Neuronal stem cell (in vitro differentiated cells): ENCODE measurements at regions not wholly inside any gene's neighbourhood (a gene's known extent, or its start where the extent isn't known, plus 50 kb on each side); places are given as distances from the start of the nearest gene placed in this dataset.

Experiments used
- DNase-seq: peaks from one replicate; pipeline ENCODE4 v3.0.0-alpha.2; 2013; ENCODE audit warnings: low spot score
- H2AFZ ChIP-seq: one replicate; pipeline ENCODE4 v1.6.1; 2013; ENCODE audit warnings: mild to moderate bottlenecking, low read length, inconsistent platforms
- H2AK5ac ChIP-seq: 2 replicates; pipeline ENCODE4 v1.6.1; 2013; ENCODE audit warnings: low read depth, mild to moderate bottlenecking, inconsistent platforms, low read length, moderate library complexity, mixed read lengths
- H2BK120ac ChIP-seq: 2 replicates; pipeline ENCODE4 v1.6.1; 2013; ENCODE audit warnings: low read depth, mild to moderate bottlenecking, inconsistent platforms, low read length, moderate library complexity, mixed read lengths
- H2BK12ac ChIP-seq: one replicate; pipeline ENCODE4 v1.6.1; 2013; ENCODE audit warnings: low read length, inconsistent platforms
- H2BK15ac ChIP-seq: 2 replicates; pipeline ENCODE4 v1.6.1; 2013; ENCODE audit warnings: mild to moderate bottlenecking, low read length, inconsistent platforms, mixed read lengths
- H2BK5ac ChIP-seq: one replicate; pipeline ENCODE4 v1.6.1; 2013; ENCODE audit warnings: inconsistent platforms, mild to moderate bottlenecking, low read length, moderate library complexity
- H3K14ac ChIP-seq: one replicate; pipeline ENCODE4 v1.6.1; 2013; ENCODE audit warnings: low read length, inconsistent platforms
- H3K18ac ChIP-seq: 2 replicates; pipeline ENCODE4 v1.6.1; 2013; ENCODE audit warnings: low read length, inconsistent platforms
- H3K23ac ChIP-seq: 2 replicates; pipeline ENCODE4 v1.6.1; 2013; ENCODE audit warnings: low read depth, mild to moderate bottlenecking, mixed read lengths, low read length, inconsistent platforms; ENCODE audit not compliant: poor library complexity
- H3K27ac ChIP-seq: replicated peaks from 3 replicates; pipeline ENCODE4 v1.5.1; 2013; ENCODE audit warnings: low read length, inconsistent platforms
- H3K27me3 ChIP-seq, 3 experiments: 2 replicates each; pipeline ENCODE4 v1.6.1; 2013; ENCODE audit warnings: low read length in 3 of 3, mild to moderate bottlenecking in 2 of 3, inconsistent platforms in 1 of 3, low read depth in 1 of 3, mixed read lengths in 1 of 3, moderate library complexity in 1 of 3; ENCODE audit not compliant: control insufficient read depth in 3 of 3, insufficient read depth in 3 of 3
- H3K36me3 ChIP-seq, 2 donors: replicated peaks in 1 of 2; 2 replicates each; pipeline ENCODE4 v1.6.1; 2013; ENCODE audit warnings: low read length in 2 of 2; ENCODE audit not compliant: control insufficient read depth in 2 of 2, insufficient read depth in 2 of 2
- H3K4ac ChIP-seq: 2 replicates; pipeline ENCODE4 v1.6.1; 2013; ENCODE audit warnings: inconsistent platforms, mild to moderate bottlenecking, low read length, moderate library complexity
- H3K4me1 ChIP-seq, 2 donors: 1 replicate in 1 of 2; 2 replicates in 1 of 2; pipeline ENCODE4 v1.6.1; 2013; ENCODE audit warnings: low read length in 2 of 2, low read depth in 1 of 2; ENCODE audit not compliant: control insufficient read depth in 2 of 2, insufficient read depth in 1 of 2
- H3K4me2 ChIP-seq: one replicate; pipeline ENCODE4 v1.6.1; 2013; ENCODE audit warnings: mild to moderate bottlenecking, low read length, inconsistent platforms; ENCODE audit not compliant: insufficient read depth, poor library complexity, severe bottlenecking
- H3K4me3 ChIP-seq, 2 donors: 2 replicates each; pipeline ENCODE4 v1.5.1; 2013; ENCODE audit warnings: low read length in 2 of 2, mild to moderate bottlenecking in 2 of 2, inconsistent platforms in 1 of 2, moderate library complexity in 1 of 2
- H3K79me1 ChIP-seq: one replicate; pipeline ENCODE4 v1.6.1; 2013; ENCODE audit warnings: low read depth, mild to moderate bottlenecking, inconsistent platforms, low read length, moderate library complexity
- H3K9ac ChIP-seq: one replicate; pipeline ENCODE4 v1.6.1; 2013; ENCODE audit warnings: mild to moderate bottlenecking, low read depth, low read length, inconsistent platforms; ENCODE audit not compliant: poor library complexity
- H3K9me3 ChIP-seq, 2 donors: replicated peaks in 1 of 2; 2 replicates each; pipeline versions ENCODE3 to v1.6.1; 2013; ENCODE audit warnings: low read length in 2 of 2, mild to moderate bottlenecking in 2 of 2, inconsistent platforms in 1 of 2, low read depth in 1 of 2, mixed read lengths in 1 of 2, moderate library complexity in 1 of 2; ENCODE audit not compliant: control insufficient read depth in 2 of 2, insufficient read depth in 1 of 2
- H4K8ac ChIP-seq: one replicate; pipeline ENCODE4 v1.6.1; 2013; ENCODE audit warnings: low read depth, mild to moderate bottlenecking, inconsistent platforms, low read length, moderate library complexity
- H4K91ac ChIP-seq: one replicate; pipeline ENCODE4 v1.6.1; 2013; ENCODE audit warnings: low read length, low read depth, mild to moderate bottlenecking, inconsistent platforms; ENCODE audit not compliant: poor library complexity
- WGBS, 2 donors: extraction: QIAGEN DNeasy Blood & Tissue Kit; methylation state at CpG; one replicate each; pipeline ENCODE4 v1.1.7; 2013; ENCODE audit warnings: missing lambda C conversion rate in 2 of 2, mixed read lengths in 1 of 2; ENCODE audit not compliant: insufficient read length in 2 of 2, insufficient replicate concordance in 1 of 2; ENCODE audit errors: extremely low coverage in 2 of 2; 5-methylcytosine and 5-hydroxymethylcytosine counted together

DNA sequence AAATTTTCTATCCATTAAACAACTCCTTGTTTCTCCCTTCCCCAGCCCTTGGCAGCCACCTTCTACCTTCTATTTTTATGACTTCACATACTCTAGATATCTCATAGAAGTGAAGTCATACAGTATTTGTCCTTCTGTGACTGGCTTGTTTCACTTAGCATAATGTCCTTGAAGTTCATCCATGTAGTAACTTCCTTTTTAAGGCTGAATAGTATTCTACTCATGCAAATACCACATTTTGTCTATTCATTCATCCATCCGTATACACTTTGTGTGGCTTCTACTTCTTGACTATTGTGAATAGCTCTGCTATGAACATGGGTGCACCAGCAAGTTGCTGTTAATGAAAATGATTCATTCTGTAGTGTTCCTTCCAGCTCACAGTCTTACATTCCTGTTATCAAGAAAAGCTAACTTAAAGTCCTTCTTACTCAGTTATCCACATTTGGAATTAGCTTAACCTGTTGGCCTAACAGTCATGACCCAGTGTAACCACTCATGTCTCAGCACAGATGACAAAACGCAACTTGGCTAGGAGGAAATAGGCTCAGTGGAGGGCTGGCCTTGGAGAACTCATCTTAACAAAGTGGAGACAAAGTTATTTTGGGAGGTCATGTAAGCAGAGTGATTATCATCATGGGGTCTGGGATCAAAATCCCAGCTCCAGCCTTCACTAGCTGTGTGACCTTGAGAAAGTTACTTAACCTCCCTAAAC lies 129.7 kb upstream of the MAP3K1 start:
- Histone ChIP-seq H3K4me1 (peaks cover 0 to 4% of the 10 kb centered on the region in 2 donors), H2AK5ac (no peak overlapping the region), H2BK120ac (no peak overlapping the region), H4K91ac (no peak overlapping the region), H3K18ac (no peak overlapping the region), H3K27me3 (no peaks in the 10 kb centered on the region), H2BK15ac (no peak overlapping the region), H2BK12ac (no peak overlapping the region), H3K36me3 (no peaks in the 10 kb centered on the region), H4K8ac (no peak overlapping the region), H3K14ac (no peak overlapping the region), H3K23ac (no peak overlapping the region), H3K4me2 (no peak overlapping the region), H3K79me1 (no peaks in the 10 kb centered on the region), H2AFZ (no peak overlapping the region), H3K9ac (no peak overlapping the region), H3K4ac (no peak overlapping the region), H3K9me3 (no peaks in the 10 kb centered on the region), H3K27ac (no peak overlapping the region), H3K4me3 (no peak overlapping the region), H2BK5ac (no peak overlapping the region)
- no CpG with 5 or more reads among the region's 2 CpGs for WGBS, 2 donors
- DNase-seq: no peak

DNA sequence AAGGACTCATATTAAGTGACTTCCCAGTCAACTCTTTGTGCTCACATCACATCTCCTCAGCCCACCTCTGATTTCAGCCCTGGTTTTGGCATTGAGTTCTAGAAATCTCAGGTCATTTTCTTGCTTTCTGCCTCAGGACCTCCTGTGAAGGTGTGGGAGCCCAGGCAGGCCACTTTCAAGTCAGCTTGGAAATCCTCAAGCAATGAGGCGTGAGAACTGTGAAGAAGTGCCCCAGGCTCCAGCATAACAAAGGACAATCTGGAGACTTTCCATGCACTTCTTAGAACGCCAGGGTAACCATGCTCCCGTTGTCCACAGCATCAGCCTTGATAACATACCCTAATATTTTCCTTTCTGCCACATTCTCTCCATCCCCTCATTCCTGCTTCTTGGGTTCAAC lies 131.2 kb upstream of the MAP3K1 start:
- Histone ChIP-seq H3K23ac (no peak overlapping the region), H4K8ac (no peak overlapping the region), H2BK120ac (no peak overlapping the region), H3K79me1 (no peaks in the 10 kb centered on the region), H3K27ac (no peak overlapping the region), H2BK5ac (no peak overlapping the region), H3K4me2 (no peak overlapping the region), H3K18ac (no peak overlapping the region), H3K4ac (no peak overlapping the region), H4K91ac (no peak overlapping the region), H3K14ac (no peak overlapping the region), H3K4me3 (no peak overlapping the region), H2AK5ac (no peak overlapping the region), H3K9ac (no peak overlapping the region), H3K9me3 (no peaks in the 10 kb centered on the region), H2AFZ (no peak overlapping the region), H2BK15ac (no peak overlapping the region), H3K36me3 (peaks cover 0 to 2% of the 10 kb centered on the region in 2 donors), H3K27me3 (no peaks in the 10 kb centered on the region), H2BK12ac (no peak overlapping the region), H3K4me1 (peaks cover 0 to 4% of the 10 kb centered on the region in 2 donors)
- no peak for DNase-seq
- no CpG with 5 or more reads among the region's 3 CpGs for WGBS, 2 donors

DNA sequence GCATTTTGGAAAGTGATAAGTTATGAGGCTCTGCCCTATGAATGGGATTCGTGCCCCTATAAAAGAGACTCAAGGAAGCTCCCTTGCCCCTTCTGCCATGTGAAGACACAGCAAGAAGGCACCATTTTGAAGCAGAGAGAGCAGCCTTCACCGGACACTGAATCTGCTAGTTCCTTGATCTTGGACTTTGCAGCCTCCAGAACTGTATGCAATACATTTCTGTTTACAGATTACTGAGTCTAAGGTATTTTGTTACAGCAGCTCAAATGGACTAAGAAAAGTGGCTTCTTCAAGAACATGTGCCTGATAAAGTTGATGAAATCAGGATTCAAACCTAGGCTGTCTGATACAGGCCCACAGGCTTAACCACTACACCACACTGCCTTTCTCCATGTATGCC lies 131.6 kb upstream of the MAP3K1 start:
- Histone ChIP-seq H3K27ac (no peak overlapping the region), H4K8ac (no peak overlapping the region), H3K4me2 (no peak overlapping the region), H3K18ac (no peak overlapping the region), H2BK5ac (no peak overlapping the region), H3K4ac (no peak overlapping the region), H3K36me3 (peaks cover 0 to 2% of the 10 kb centered on the region in 2 donors), H2AK5ac (no peak overlapping the region), H3K4me3 (no peak overlapping the region), H3K79me1 (no peaks in the 10 kb centered on the region), H3K23ac (no peak overlapping the region), H3K4me1 (peaks cover 0 to 4% of the 10 kb centered on the region in 2 donors), H2AFZ (no peak overlapping the region), H4K91ac (no peak overlapping the region), H3K9me3 (no peaks in the 10 kb centered on the region), H3K14ac (no peak overlapping the region), H3K9ac (no peak overlapping the region), H2BK120ac (no peak overlapping the region), H3K27me3 (no peaks in the 10 kb centered on the region), H2BK12ac (no peak overlapping the region), H2BK15ac (no peak overlapping the region)
- DNase-seq: no peak
- no CpG with 5 or more reads among the region's 2 CpGs for WGBS, 2 donors

- Histone ChIP-seq H3K4me3 (no peak overlapping the region), H3K23ac (no peak overlapping the region), H3K4me1 (peaks cover 0 to 4% of the 10 kb centered on the region in 2 donors), H2BK5ac (no peak overlapping the region), H3K14ac (no peak overlapping the region), H2AK5ac (no peak overlapping the region), H4K8ac (no peak overlapping the region), H3K18ac (no peak overlapping the region), H3K79me1 (no peaks in the 10 kb centered on the region), H3K27me3 (no peaks in the 10 kb centered on the region), H3K27ac (no peak overlapping the region), H2BK15ac (no peak overlapping the region), H3K36me3 (peaks cover 0 to 2% of the 10 kb centered on the region in 2 donors), H2BK120ac (no peak overlapping the region), H3K4me2 (no peak overlapping the region), H2AFZ (no peak overlapping the region), H2BK12ac (no peak overlapping the region), H3K9me3 (no peaks in the 10 kb centered on the region), H4K91ac (no peak overlapping the region), H3K4ac (no peak overlapping the region), H3K9ac (no peak overlapping the region)
- no CpG with 5 or more reads among the region's 1 CpG for WGBS, 2 donors
- no peak for DNase-seq
Measured at GRCh38 chr5:56683281-56683680, 132.1 kb upstream of the MAP3K1 start.
